H1 (cell line): ENCODE measurements at regions not wholly inside any gene's neighbourhood (a gene's known extent, or its start where the extent isn't known, plus 50 kb on each side); places are given as distances from the start of the nearest gene placed in this dataset.

ENCODE experiments used
- CTCF ChIA-PET: fragments of 300-600 bp; sonication (Branson Sonifier 250); formaldehyde crosslinking; loops from one replicate; lab custom pipeline; 2021; ENCODE audit not compliant: partially characterized antibody; lab: Charles Lee
- POLR2A ChIA-PET: fragments of 300-600 bp; sonication (Branson Sonifier 250); formaldehyde crosslinking; loops from one replicate; lab custom pipeline; 2021; ENCODE audit warnings: inconsistent platforms; ENCODE audit not compliant: partially characterized antibody; lab: Charles Lee
- DNase-seq, 2 experiments: peaks; one replicate each; pipeline versions ENCODE4 v3.0.0 to v3.0.0-alpha.2; 2010 to 2022; ENCODE audit warnings: low spot score in 2 of 2, low read depth in 1 of 2, mixed read lengths in 1 of 2
- FAIRE-seq: peaks from 2 replicates; lab custom pipeline; 2011; peaks lifted over from hg19 to GRCh38; lab: Jason Lieb, UNC
- H2AFZ ChIP-seq: 2 replicates; pipeline ENCODE4 v1.8.1; 2012; ENCODE audit warnings: low read length, inconsistent platforms
- H2AK5ac ChIP-seq: 2 replicates; pipeline ENCODE4 v1.6.1; 2013; ENCODE audit warnings: low read depth, low read length
- H2BK120ac ChIP-seq: replicated peaks from 2 replicates; pipeline ENCODE3; 2013; ENCODE audit warnings: low read depth, low read length, inconsistent platforms
- H2BK12ac ChIP-seq: 2 replicates; pipeline ENCODE4 v1.6.1; 2013; ENCODE audit warnings: low read depth, low read length
- H2BK15ac ChIP-seq: 2 replicates; pipeline ENCODE4 v1.6.1; 2013; ENCODE audit warnings: low read length
- H2BK20ac ChIP-seq: 2 replicates; pipeline ENCODE4 v1.6.1; 2013; ENCODE audit warnings: low read length
- H2BK5ac ChIP-seq: 2 replicates; pipeline ENCODE4 v1.6.1; 2013; ENCODE audit warnings: low read depth, low read length
- H3K14ac ChIP-seq: 2 replicates; pipeline ENCODE4 v1.6.1; 2013; ENCODE audit warnings: inconsistent platforms; ENCODE audit not compliant: insufficient read length
- H3K18ac ChIP-seq: 2 replicates; pipeline ENCODE4 v1.6.1; 2013; ENCODE audit warnings: low read length; ENCODE audit errors: extremely low read depth
- H3K23ac ChIP-seq: 2 replicates; pipeline ENCODE4 v1.6.1; 2013; ENCODE audit warnings: inconsistent platforms; ENCODE audit not compliant: insufficient read length
- H3K23me2 ChIP-seq: 2 replicates; pipeline ENCODE4 v1.6.1; 2013; ENCODE audit warnings: low read depth, low read length
- H3K27ac ChIP-seq: 2 replicates; pipeline ENCODE4 v1.6.1; 2011; ENCODE audit warnings: low read depth, low read length, inconsistent platforms
- H3K27me3 ChIP-seq, 4 experiments: replicated peaks in 1 of 4; 1 replicate in 1 of 4; 2 replicates in 3 of 4; pipeline versions ENCODE4 v1.6.1 to v1.8.1; 2011 to 2013; ENCODE audit warnings: low read length in 3 of 4, mild to moderate bottlenecking in 3 of 4, inconsistent platforms in 2 of 4, mixed read lengths in 2 of 4, moderate library complexity in 1 of 4; ENCODE audit not compliant: control insufficient read depth in 3 of 4, insufficient read depth in 3 of 4; ENCODE audit errors: extremely low read depth in 1 of 4
- H3K36me3 ChIP-seq, 4 experiments: 2 replicates each; pipeline versions ENCODE4 v1.6.1 to v1.8.1; 2011 to 2013; ENCODE audit warnings: mild to moderate bottlenecking in 4 of 4, low read length in 3 of 4, moderate library complexity in 2 of 4, control low read depth in 1 of 4, inconsistent platforms in 1 of 4; ENCODE audit not compliant: insufficient read depth in 4 of 4, control insufficient read depth in 2 of 4
- H3K4ac ChIP-seq: replicated peaks from 2 replicates; pipeline ENCODE3; 2013; ENCODE audit warnings: low read length, low read depth, mixed read lengths, inconsistent platforms; ENCODE audit not compliant: insufficient read length
- H3K4me1 ChIP-seq, 4 experiments: replicated peaks in 1 of 4; 1 replicate in 1 of 4; 2 replicates in 3 of 4; pipeline versions ENCODE4 v1.6.1 to v1.8.1; 2011 to 2013; ENCODE audit warnings: low read length in 3 of 4, inconsistent platforms in 2 of 4, mixed read lengths in 1 of 4; ENCODE audit not compliant: insufficient read depth in 4 of 4, control insufficient read depth in 3 of 4
- H3K4me2 ChIP-seq, 2 experiments: 2 replicates each; pipeline versions ENCODE4 v1.6.1 to v1.8.1; 2011 to 2013; ENCODE audit warnings: low read depth in 2 of 2, low read length in 2 of 2, control low read depth in 1 of 2, inconsistent platforms in 1 of 2, mild to moderate bottlenecking in 1 of 2; ENCODE audit not compliant: insufficient read depth in 1 of 2
- H3K4me3 ChIP-seq, 4 experiments: fragments of 200-600, 300-600 bp in 1 of 4; sonication (generic), shearing (Covaris generic), sonication (Bioruptor Twin) in 1 of 4; 2 replicates each; pipeline versions ENCODE4 v1.5.1 to v1.8.1; 2011 to 2016; ENCODE audit warnings: low read length in 4 of 4, low read depth in 3 of 4, control low read depth in 2 of 4, inconsistent platforms in 2 of 4, mild to moderate bottlenecking in 2 of 4, mixed read lengths in 1 of 4, moderate library complexity in 1 of 4; ENCODE audit not compliant: insufficient read depth in 2 of 4; ENCODE audit errors: extremely low read depth in 1 of 4
- H3K56ac ChIP-seq: replicated peaks from 2 replicates; pipeline ENCODE3; 2013; ENCODE audit warnings: low read depth, mild to moderate bottlenecking, mixed read lengths, low read length, inconsistent platforms; ENCODE audit not compliant: insufficient read length
- H3K79me1 ChIP-seq: 2 replicates; pipeline ENCODE4 v1.6.1; 2013; ENCODE audit warnings: low read depth, low read length, control low read depth
- H3K79me2 ChIP-seq, 2 experiments: 2 replicates each; pipeline versions ENCODE4 v1.6.1 to v1.8.1; 2012 to 2013; ENCODE audit warnings: low read length in 2 of 2, mild to moderate bottlenecking in 2 of 2, inconsistent platforms in 1 of 2; ENCODE audit not compliant: insufficient read depth in 2 of 2, control insufficient read depth in 1 of 2
- H3K9ac ChIP-seq, 4 experiments: replicated peaks in 1 of 4; 1 replicate in 1 of 4; 2 replicates in 3 of 4; pipeline versions ENCODE4 v1.6.1 to v1.8.1; 2011 to 2013; ENCODE audit warnings: low read depth in 3 of 4, low read length in 3 of 4, control low read depth in 2 of 4, mild to moderate bottlenecking in 2 of 4, moderate library complexity in 2 of 4, inconsistent platforms in 1 of 4; ENCODE audit errors: extremely low read depth in 1 of 4
- H3K9me3 ChIP-seq, 2 experiments: 2 replicates each; pipeline versions ENCODE4 v1.6.1 to v1.8.1; 2012 to 2013; ENCODE audit warnings: mild to moderate bottlenecking in 2 of 2, moderate library complexity in 2 of 2, control low read depth in 1 of 2, inconsistent platforms in 1 of 2, low read depth in 1 of 2, low read length in 1 of 2, mixed read lengths in 1 of 2; ENCODE audit not compliant: insufficient read depth in 2 of 2
- H4K20me1 ChIP-seq, 2 experiments: replicated peaks in 1 of 2; 2 replicates each; pipeline versions ENCODE3 to v1.8.1; 2011 to 2013; ENCODE audit warnings: inconsistent platforms in 2 of 2, low read length in 2 of 2, mild to moderate bottlenecking in 1 of 2; ENCODE audit not compliant: insufficient read depth in 2 of 2, control insufficient read depth in 1 of 2
- H4K5ac ChIP-seq: 2 replicates; pipeline ENCODE4 v1.6.1; 2013; ENCODE audit warnings: low read length, low read depth, mixed read lengths, inconsistent platforms; ENCODE audit not compliant: insufficient read length
- H4K8ac ChIP-seq: 2 replicates; pipeline ENCODE4 v1.8.0; 2013; ENCODE audit warnings: mild to moderate bottlenecking, moderate library complexity, low read length, inconsistent platforms; ENCODE audit not compliant: insufficient read depth; ENCODE audit errors: extremely low read depth
- H4K91ac ChIP-seq: replicated peaks from 2 replicates; pipeline ENCODE3; 2013; ENCODE audit warnings: low read length, mixed read lengths, inconsistent platforms; ENCODE audit not compliant: insufficient read length
- CBX5 ChIP-seq: fragments of 300-800, 300-1000 bp; sonication (generic); IDR thresholded peaks from 2 replicates; pipeline ENCODE4 v1.7.1; 2016; ENCODE audit warnings: antibody characterized with exemption, low read length, low read depth
- EGR1 ChIP-seq: IDR thresholded peaks from 2 replicates; pipeline ENCODE4 v1.6.1; 2011; ENCODE audit warnings: low read depth, low read length, borderline replicate concordance
- EZH2 ChIP-seq: fragments of 200-600 bp; sonication (generic); IDR thresholded peaks from 2 replicates; pipeline ENCODE4 v1.7.1; 2012; ENCODE audit warnings: low read depth, mild to moderate bottlenecking, moderate library complexity, low read length, inconsistent platforms; ENCODE audit not compliant: severe bottlenecking
- GTF2F1 ChIP-seq: IDR thresholded peaks from 2 replicates; pipeline ENCODE4 v1.6.1; 2012; ENCODE audit warnings: low read depth, low read length, improper control_type of control experiment, borderline replicate concordance
- JUN ChIP-seq: IDR thresholded peaks from 2 replicates; pipeline ENCODE4 v1.6.1; 2011; ENCODE audit warnings: low read depth, mild to moderate bottlenecking, improper control_type of control experiment, low read length
- KDM4A ChIP-seq: IDR thresholded peaks from one replicate; pipeline ENCODE4 v1.7.1; 2012; ENCODE audit warnings: low read depth, mild to moderate bottlenecking, moderate library complexity, low read length, inconsistent platforms; ENCODE audit not compliant: severe bottlenecking
- KDM5A ChIP-seq: fragments of 200-600 bp; IDR thresholded peaks from 2 replicates; pipeline ENCODE4 v1.7.1; 2012; ENCODE audit warnings: mild to moderate bottlenecking, low read length, inconsistent platforms, mixed read lengths
- PHF8 ChIP-seq: fragments of 200-600 bp; sonication (generic); conservative IDR thresholded peaks from 2 replicates; pipeline ENCODE4 v1.7.1; 2012; ENCODE audit warnings: low read depth, mild to moderate bottlenecking, inconsistent platforms, low read length, moderate library complexity
- POLR2AphosphoS5 ChIP-seq: IDR thresholded peaks from 2 replicates; pipeline ENCODE4 v1.6.1; 2011; ENCODE audit warnings: low read depth, low read length
- RFX5 ChIP-seq: IDR thresholded peaks from 2 replicates; pipeline ENCODE4 v1.6.1; 2011; ENCODE audit warnings: low read depth, low read length, improper control_type of control experiment, borderline replicate concordance
- RNF2 ChIP-seq: fragments of 200-900, 300-1000 bp; sonication (generic); IDR thresholded peaks from 2 replicates; pipeline ENCODE4 v1.7.1; 2016; ENCODE audit warnings: borderline replicate concordance, low read depth, mild to moderate bottlenecking, antibody characterized with exemption, low read length; ENCODE audit not compliant: poor library complexity, severe bottlenecking; ENCODE audit errors: missing control alignments
- SP1 ChIP-seq: IDR thresholded peaks from 2 replicates; pipeline ENCODE4 v1.6.1; 2011; ENCODE audit warnings: low read depth, low read length
- SP2 ChIP-seq: IDR thresholded peaks from 2 replicates; pipeline ENCODE4 v1.6.1; 2012; ENCODE audit warnings: mild to moderate bottlenecking, low read length, inconsistent platforms
- TAF7 ChIP-seq: optimal IDR thresholded peaks from 2 replicates; pipeline ENCODE3; 2011; ENCODE audit warnings: low read depth, mild to moderate bottlenecking, inconsistent platforms, low read length, moderate library complexity, borderline replicate concordance
- TBP ChIP-seq: IDR thresholded peaks from 2 replicates; pipeline ENCODE4 v1.6.1; 2011; ENCODE audit warnings: low read depth, low read length, improper control_type of control experiment
- WGBS, 2 experiments: shearing (Covaris generic) in 1 of 2; methylation state at CpG; one replicate each; pipeline versions ENCODE4 v1.1.6 to v1.1.7; 2013 to 2015; ENCODE audit warnings: low lambda C conversion rate in 2 of 2, mixed read lengths in 2 of 2, inconsistent platforms in 1 of 2, low coverage in 1 of 2, missing lambda C conversion rate in 1 of 2; ENCODE audit not compliant: insufficient replicate concordance in 2 of 2, insufficient coverage in 1 of 2, insufficient read length in 1 of 2; ENCODE audit errors: extremely low coverage in 1 of 2, missing lambda C conversion rate in 1 of 2; 5-methylcytosine and 5-hydroxymethylcytosine counted together

- Histone ChIP-seq H3K9ac (no peak overlapping the region), H2BK5ac (no peak overlapping the region), H3K18ac (no peak overlapping the region), H3K27ac (no peak overlapping the region), H3K4ac (no peak overlapping the region), H3K14ac (no peak overlapping the region), H2AK5ac (no peak overlapping the region), H3K4me2 (no peak overlapping the region), H3K4me1 (no peaks in the 10 kb centered on the region), H4K91ac (no peak overlapping the region), H3K56ac (no peak overlapping the region), H3K27me3 (no peaks in the 10 kb centered on the region), H2AFZ (no peak overlapping the region), H3K36me3 (peaks cover 0 to 26% (median 10%) of the 10 kb centered on the region in 4 experiments; a peak in 3 of 8 replicates), H3K79me2 (peaks cover 4 to 86% of the 10 kb centered on the region in 2 experiments), H4K5ac (no peak overlapping the region), H2BK20ac (no peak overlapping the region), H3K23ac (no peak overlapping the region), H2BK120ac (no peak overlapping the region), H3K79me1 (peaks cover 5% of the 10 kb centered on the region), H2BK15ac (no peak overlapping the region), H4K20me1 (peaks cover 0 to 4% of the 10 kb centered on the region in 2 experiments), H4K8ac (no peak overlapping the region), H3K4me3 (no peak overlapping the region), H3K9me3 (peaks cover 0 to 2% of the 10 kb centered on the region in 2 experiments; a peak in 2 of 4 replicates), H2BK12ac (no peak overlapping the region), H3K23me2 (no peaks in the 10 kb centered on the region; the same call in 1 of the 2 replicates)
- TF ChIP-seq CBX5 (no peak), KDM4A (no peak), POLR2AphosphoS5 (no peak), TBP (no peak), SP2 (no peak), GTF2F1 (no peak), EGR1 (no peak), PHF8 (no peak), JUN (no peak), RNF2 (no peak), SP1 (no peak), KDM5A (no peak), EZH2 (no peak), TAF7 (no peak), RFX5 (no peak)
- CTCF ChIA-PET = interaction anchor here (1.3 to 1.6 kb wide), 3 partner anchors 8 to 217 kb away, joined by 3 to 5 read pairs (median 4); no protein-coding TSS in a partner anchor
- FAIRE-seq (no peak), DNase-seq (no peak)
- POLR2A ChIA-PET = interaction anchor here (1.0 to 2.5 kb wide), 7 partner anchors 9 to 33 kb away, joined by 3 to 13 read pairs (median 6); no protein-coding TSS in a partner anchor
- 93% methylated on average over 6 of the region's 6 CpGs; no CpG with 5 or more reads in 1 of the 2 experiments for WGBS, 2 experiments
Measured at GRCh38 chr11:131284041-131284440, 86.4 kb upstream of the NTM start.
